ENCODE measurements at regions not wholly inside any gene's neighbourhood (a gene's known extent, or its start where the extent isn't known, plus 50 kb on each side); places are given as distances from the start of the nearest gene placed in this dataset.
"Not testable (repeated sequence)": the region's sequence is repeated elsewhere in the genome, so short reads cannot be mapped to it uniquely, and the experiment has no call there.

DNA sequence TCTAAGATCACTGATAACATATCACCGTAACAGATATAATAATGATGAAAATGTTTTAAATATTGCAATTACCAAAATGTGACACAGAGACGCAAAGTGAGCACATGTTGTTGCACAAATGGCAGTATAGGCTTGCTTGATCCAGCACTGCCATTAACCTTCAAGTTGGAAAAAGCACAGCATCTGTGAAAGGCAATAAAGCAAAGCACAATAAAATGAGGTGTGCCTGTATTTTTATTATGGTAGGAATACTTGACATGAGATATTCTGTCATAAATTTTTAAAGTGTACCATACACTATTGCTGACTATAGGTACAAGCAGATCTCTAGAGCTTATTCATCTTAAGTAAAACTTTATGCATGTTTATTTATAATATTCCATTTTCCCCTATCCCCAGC lies 312.2 kb downstream of the PTH2R start:
- CTCF ChIA-PET, result no interaction called here
- TF ChIP-seq, protein P1, sequence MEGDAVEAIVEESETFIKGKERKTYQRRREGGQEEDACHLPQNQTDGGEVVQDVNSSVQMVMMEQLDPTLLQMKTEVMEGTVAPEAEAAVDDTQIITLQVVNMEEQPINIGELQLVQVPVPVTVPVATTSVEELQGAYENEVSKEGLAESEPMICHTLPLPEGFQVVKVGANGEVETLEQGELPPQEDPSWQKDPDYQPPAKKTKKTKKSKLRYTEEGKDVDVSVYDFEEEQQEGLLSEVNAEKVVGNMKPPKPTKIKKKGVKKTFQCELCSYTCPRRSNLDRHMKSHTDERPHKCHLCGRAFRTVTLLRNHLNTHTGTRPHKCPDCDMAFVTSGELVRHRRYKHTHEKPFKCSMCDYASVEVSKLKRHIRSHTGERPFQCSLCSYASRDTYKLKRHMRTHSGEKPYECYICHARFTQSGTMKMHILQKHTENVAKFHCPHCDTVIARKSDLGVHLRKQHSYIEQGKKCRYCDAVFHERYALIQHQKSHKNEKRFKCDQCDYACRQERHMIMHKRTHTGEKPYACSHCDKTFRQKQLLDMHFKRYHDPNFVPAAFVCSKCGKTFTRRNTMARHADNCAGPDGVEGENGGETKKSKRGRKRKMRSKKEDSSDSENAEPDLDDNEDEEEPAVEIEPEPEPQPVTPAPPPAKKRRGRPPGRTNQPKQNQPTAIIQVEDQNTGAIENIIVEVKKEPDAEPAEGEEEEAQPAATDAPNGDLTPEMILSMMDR (IDR thresholded peaks at IDR 0.05; ENCODE audit: insufficient read depth, low read depth, low read length), result no peak
- Histone ChIP-seq H3K4me3 (ENCODE audit: low read depth, low read length) (no peak overlapping the region), H3K36me3 (ENCODE audit: control insufficient read depth, insufficient read depth, low read length) (no peaks in the 10 kb centered on the region), H3K27me3 (ENCODE audit: control insufficient read depth, insufficient read depth, low read length) (no peaks in the 10 kb centered on the region)
- POLR2A ChIA-PET, result no interaction called here
- no peak for DNase-seq (ENCODE audit: low read depth)

DNA sequence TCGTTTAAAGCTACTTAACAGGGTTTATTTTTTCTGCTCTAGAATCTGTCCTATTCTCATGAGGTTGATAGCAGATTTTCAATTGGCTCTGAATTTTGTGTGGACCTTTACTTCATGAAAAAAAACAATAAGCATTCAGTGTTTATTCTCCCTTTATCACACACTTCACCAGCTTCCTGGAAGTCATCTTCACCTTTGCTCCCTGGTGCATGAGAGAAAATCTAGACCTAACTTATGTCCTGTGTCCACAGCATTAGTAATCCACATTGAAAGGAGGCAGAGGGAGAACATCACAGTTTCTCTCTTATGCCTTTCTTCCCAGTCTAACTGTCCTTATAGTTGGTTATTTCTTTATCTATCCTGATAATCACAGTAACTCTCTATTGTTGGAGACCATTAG lies 316.1 kb downstream of the PTH2R start:
- ChIA-PET POLR2A (no interaction called here), CTCF (no interaction called here)
- Histone ChIP-seq H3K4me3 (ENCODE audit: low read depth, low read length) (no peak overlapping the region), H3K36me3 (ENCODE audit: control insufficient read depth, insufficient read depth, low read length) (no peaks in the 10 kb centered on the region), H3K27me3 (ENCODE audit: control insufficient read depth, insufficient read depth, low read length) (no peaks in the 10 kb centered on the region)
- TF ChIP-seq, protein P1 (IDR thresholded peaks at IDR 0.05; ENCODE audit: insufficient read depth, low read depth, low read length), result no peak
- DNase-seq (ENCODE audit: low read depth), result no peak

DNA sequence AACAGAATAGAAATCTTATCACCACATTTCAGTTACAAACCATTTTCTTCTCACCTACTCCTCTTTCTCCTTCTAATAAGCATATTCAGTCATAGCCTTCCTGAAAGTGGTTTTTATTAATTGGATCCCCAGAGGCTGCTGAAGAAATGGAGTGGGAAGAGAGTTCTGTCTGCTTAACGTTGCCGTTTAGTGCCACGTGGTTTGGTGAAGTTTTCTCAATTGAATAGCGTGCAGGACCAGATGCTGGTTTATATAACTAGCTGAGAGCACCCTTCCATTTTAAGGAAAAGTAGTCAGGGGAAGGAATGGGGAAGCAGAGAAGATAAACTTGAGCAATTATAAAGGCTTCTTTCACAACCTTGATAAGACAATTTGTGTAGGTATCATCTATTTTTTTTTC lies 318.7 kb downstream of the PTH2R start:
- Histone ChIP-seq H3K36me3 (ENCODE audit: control insufficient read depth, insufficient read depth, low read length) (no peaks in the 10 kb centered on the region), H3K27me3 (ENCODE audit: control insufficient read depth, insufficient read depth, low read length) (no peaks in the 10 kb centered on the region), H3K4me3 (ENCODE audit: low read depth, low read length) (no peak overlapping the region)
- POLR2A ChIA-PET, result no interaction called here
- CTCF ChIA-PET, result no interaction called here
- TF ChIP-seq, protein P1 (IDR thresholded peaks at IDR 0.05; ENCODE audit: insufficient read depth, low read depth, low read length), result no peak
- DNase-seq (ENCODE audit: low read depth), result no peak

DNA sequence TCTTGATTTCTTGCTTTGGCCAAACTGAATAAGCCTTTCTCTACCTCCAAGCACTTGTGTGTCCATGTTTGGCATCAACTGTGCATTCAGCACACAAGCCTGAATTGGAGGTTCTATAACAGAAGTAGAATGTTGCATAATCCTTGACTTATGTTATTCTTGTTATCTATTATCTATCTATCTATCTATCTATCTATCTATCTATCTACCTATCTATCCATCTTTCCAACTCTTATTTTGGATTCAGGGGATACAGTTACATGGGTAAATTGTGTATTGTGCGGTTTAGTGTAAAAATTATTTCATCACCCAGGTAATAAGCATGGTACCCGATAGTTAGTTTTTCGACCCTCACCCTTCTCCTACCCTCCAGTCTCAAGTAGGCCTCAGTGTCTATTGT lies 319.6 kb downstream of the PTH2R start:
- Histone ChIP-seq H3K27me3 (ENCODE audit: control insufficient read depth, insufficient read depth, low read length) (no peaks in the 10 kb centered on the region), H3K4me3 (ENCODE audit: low read depth, low read length) (no peak overlapping the region), H3K36me3 (ENCODE audit: control insufficient read depth, insufficient read depth, low read length) (no peaks in the 10 kb centered on the region)
- TF ChIP-seq, protein P1 (IDR thresholded peaks at IDR 0.05; ENCODE audit: insufficient read depth, low read depth, low read length), result no peak
- ChIA-PET CTCF (no interaction called here), POLR2A (no interaction called here)
- no peak for DNase-seq (ENCODE audit: low read depth)

DNA sequence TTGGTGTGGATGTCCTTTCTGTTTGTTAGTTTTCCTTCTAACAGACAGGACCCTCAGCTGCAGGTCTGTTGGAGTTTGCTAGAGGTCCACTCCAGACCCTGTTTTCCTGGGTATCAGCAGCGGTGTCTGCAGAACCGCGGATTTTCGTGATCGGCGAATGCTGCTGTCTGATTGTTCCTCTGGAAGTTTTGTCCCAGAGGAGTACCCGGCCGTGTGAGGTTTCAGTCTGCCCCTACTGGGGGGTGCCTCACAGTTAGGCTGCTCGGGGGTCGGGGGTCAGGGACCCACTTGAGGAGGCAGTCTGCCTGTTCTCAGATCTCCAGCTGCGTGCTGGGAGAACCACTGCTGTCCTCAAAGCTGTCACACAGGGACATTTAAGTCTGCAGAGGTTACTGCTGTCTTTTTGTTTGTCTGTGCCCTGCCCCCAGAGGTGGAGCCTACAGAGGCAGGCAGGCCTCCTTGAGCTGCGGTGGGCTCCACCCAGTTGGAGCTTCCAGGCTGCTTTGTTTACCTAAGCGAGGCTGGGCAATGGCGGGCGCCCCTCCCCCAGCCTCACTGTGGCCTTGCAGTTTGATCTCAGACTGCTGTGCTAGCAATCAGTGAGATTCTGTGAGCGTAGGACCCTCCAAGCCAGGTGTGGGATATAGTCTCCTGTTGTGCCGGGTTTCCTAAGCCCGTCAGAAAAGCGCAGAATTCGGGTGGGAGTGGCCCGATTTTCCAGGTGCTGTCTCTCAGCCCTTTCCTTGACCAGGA lies 345.2 kb downstream of the PTH2R start:
- H3K27me3 ChIP-seq (ENCODE audit: control insufficient read depth, insufficient read depth, low read length); CTCF ChIA-PET; H3K36me3 ChIP-seq (ENCODE audit: control insufficient read depth, insufficient read depth, low read length); DNase-seq (ENCODE audit: low read depth); POLR2A ChIA-PET; H3K4me3 ChIP-seq (ENCODE audit: low read depth, low read length): not testable (repeated sequence)

DNA sequence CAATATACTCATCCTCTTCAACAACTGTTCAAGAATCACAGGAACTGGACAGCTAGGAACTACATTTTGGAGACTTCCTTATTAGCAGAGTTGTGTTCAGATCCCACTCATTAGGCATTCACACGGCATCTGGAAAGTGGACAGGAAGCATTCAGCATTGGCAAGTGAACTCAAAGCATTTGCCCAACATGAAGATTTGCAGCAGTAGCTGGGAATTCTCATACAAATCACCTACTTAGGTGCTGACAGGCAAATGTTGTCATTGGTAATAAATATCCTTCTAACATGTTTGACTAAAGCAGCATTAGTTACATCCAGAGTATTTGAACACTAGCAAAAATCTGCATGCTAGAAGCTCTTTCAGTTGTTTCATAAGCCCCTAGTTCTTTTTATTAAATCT lies 350.8 kb downstream of the PTH2R start:
- Histone ChIP-seq H3K4me3 (ENCODE audit: low read depth, low read length) (no peak overlapping the region), H3K36me3 (ENCODE audit: control insufficient read depth, insufficient read depth, low read length) (no peaks in the 10 kb centered on the region), H3K27me3 (ENCODE audit: control insufficient read depth, insufficient read depth, low read length) (no peaks in the 10 kb centered on the region)
- POLR2A ChIA-PET, result no interaction called here
- no peak for DNase-seq (ENCODE audit: low read depth)
- TF ChIP-seq, protein P1 (IDR thresholded peaks at IDR 0.05; ENCODE audit: insufficient read depth, low read depth, low read length), result no peak
- CTCF ChIA-PET, result no interaction called here

DNA sequence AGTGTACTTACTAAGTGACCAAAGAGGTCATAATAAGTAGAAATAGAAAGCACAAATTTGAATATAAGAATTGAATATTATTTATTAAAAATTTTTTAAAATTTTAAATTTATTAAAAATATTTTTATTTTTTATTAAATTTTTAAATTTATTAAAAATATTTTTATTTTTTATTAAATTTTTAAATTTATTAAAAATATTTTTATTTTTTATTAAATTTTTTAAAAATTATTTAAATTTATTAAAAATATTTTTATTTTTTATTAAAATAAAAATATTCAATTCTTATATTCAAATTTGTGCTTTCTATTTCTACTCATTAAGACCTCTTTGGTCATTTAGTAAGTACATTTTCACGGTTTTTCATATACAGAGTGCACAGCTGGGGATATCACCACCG lies 366.5 kb downstream of the PTH2R start:
- CTCF ChIA-PET; POLR2A ChIA-PET; H3K4me3 ChIP-seq (ENCODE audit: low read depth, low read length); H3K27me3 ChIP-seq (ENCODE audit: control insufficient read depth, insufficient read depth, low read length); H3K36me3 ChIP-seq (ENCODE audit: control insufficient read depth, insufficient read depth, low read length); DNase-seq (ENCODE audit: low read depth): not testable (repeated sequence)

Measured in BJ (cell line).